ENCODE measurements at regions not wholly inside any gene's neighbourhood (a gene's known extent, or its start where the extent isn't known, plus 50 kb on each side); places are given as distances from the start of the nearest gene placed in this dataset.

GRCh38 chr2:128545085-128545484, 226.4 kb upstream of the HS6ST1 start:
- H3K4me1 ChIP-seq (ENCODE audit: insufficient read depth): no peaks in the 10 kb centered on the region
- H3K9me2 ChIP-seq (replicated peaks; ENCODE audit: insufficient read depth): no peaks in the 10 kb centered on the region
- no peaks in the 10 kb centered on the region for H3K27me3 ChIP-seq
- H3K36me3 ChIP-seq (replicated peaks; ENCODE audit: insufficient read depth, low read depth): no peaks in the 10 kb centered on the region
- no peak for DNase-seq (ENCODE audit: low spot score)
- H3K4me3 ChIP-seq: no peak overlapping the region
- H4K20me1 ChIP-seq (ENCODE audit: insufficient read depth, poor library complexity, severe bottlenecking): no peaks in the 10 kb centered on the region
- TF ChIP-seq EZH2 (IDR thresholded peaks at IDR 0.05; ENCODE audit: borderline replicate concordance) (no peak), EZH2phosphoT487 (IDR thresholded peaks at IDR 0.05; ENCODE audit: low read depth, severe bottlenecking, unreplicated experiment) (no peak), CTCF (IDR thresholded peaks at IDR 0.05; ENCODE audit: poor library complexity) (no peak)
- no peak overlapping the region for H3K27ac ChIP-seq
- no peaks in the 10 kb centered on the region for H3K9me3 ChIP-seq (ENCODE audit: low read depth)
- H2AFZ ChIP-seq: no peak overlapping the region
- H3K4me2 ChIP-seq: no peak overlapping the region
- H3K79me2 ChIP-seq: no peaks in the 10 kb centered on the region
- 95% methylated on average over 5 of the region's 5 CpGs for WGBS (ENCODE audit: low lambda C conversion rate, missing lambda C conversion rate)

- Histone ChIP-seq H3K27ac (no peak overlapping the region), H3K9me3 (ENCODE audit: low read depth) (no peaks in the 10 kb centered on the region), H3K4me2 (no peak overlapping the region), H3K36me3 (replicated peaks; ENCODE audit: insufficient read depth, low read depth) (no peaks in the 10 kb centered on the region), H3K4me1 (ENCODE audit: insufficient read depth) (no peaks in the 10 kb centered on the region), H3K79me2 (no peaks in the 10 kb centered on the region), H4K20me1 (ENCODE audit: insufficient read depth, poor library complexity, severe bottlenecking) (no peaks in the 10 kb centered on the region), H2AFZ (no peak overlapping the region), H3K4me3 (no peak overlapping the region), H3K27me3 (no peaks in the 10 kb centered on the region), H3K9me2 (replicated peaks; ENCODE audit: insufficient read depth) (no peaks in the 10 kb centered on the region)
- TF ChIP-seq EZH2 (IDR thresholded peaks at IDR 0.05; ENCODE audit: borderline replicate concordance) (no peak), CTCF (IDR thresholded peaks at IDR 0.05; ENCODE audit: poor library complexity) (no peak), EZH2phosphoT487 (IDR thresholded peaks at IDR 0.05; ENCODE audit: low read depth, severe bottlenecking, unreplicated experiment) (no peak)
- DNase-seq (ENCODE audit: low spot score): no peak
- WGBS (ENCODE audit: low lambda C conversion rate, missing lambda C conversion rate): 96% methylated on average over 7 of the region's 7 CpGs
Measured at GRCh38 chr2:128545829-128546228, 227.2 kb upstream of the HS6ST1 start.

- no peaks in the 10 kb centered on the region for H3K9me2 ChIP-seq (replicated peaks; ENCODE audit: insufficient read depth)
- H3K79me2 ChIP-seq: no peaks in the 10 kb centered on the region
- no peak overlapping the region for H3K4me2 ChIP-seq
- H3K4me1 ChIP-seq (ENCODE audit: insufficient read depth): no peaks in the 10 kb centered on the region
- no peak overlapping the region for H3K27ac ChIP-seq
- H2AFZ ChIP-seq: no peak overlapping the region
- no peak overlapping the region for H3K4me3 ChIP-seq
- WGBS (ENCODE audit: low lambda C conversion rate, missing lambda C conversion rate): 67% methylated on average over 3 of the region's 3 CpGs
- no peaks in the 10 kb centered on the region for H3K27me3 ChIP-seq
- no peak for DNase-seq (ENCODE audit: low spot score)
- H3K36me3 ChIP-seq (replicated peaks; ENCODE audit: insufficient read depth, low read depth): no peaks in the 10 kb centered on the region
- TF ChIP-seq EZH2 (IDR thresholded peaks at IDR 0.05; ENCODE audit: borderline replicate concordance) (no peak), EZH2phosphoT487 (IDR thresholded peaks at IDR 0.05; ENCODE audit: low read depth, severe bottlenecking, unreplicated experiment) (no peak), CTCF (IDR thresholded peaks at IDR 0.05; ENCODE audit: poor library complexity) (no peak)
- no peaks in the 10 kb centered on the region for H3K9me3 ChIP-seq (ENCODE audit: low read depth)
- no peaks in the 10 kb centered on the region for H4K20me1 ChIP-seq (ENCODE audit: insufficient read depth, poor library complexity, severe bottlenecking)
Measured at GRCh38 chr2:128547667-128548066, 229.0 kb upstream of the HS6ST1 start.

GRCh38 chr2:128548461-128548891, 229.8 kb upstream of the HS6ST1 start:
- no peak for DNase-seq (ENCODE audit: low spot score)
- no peaks in the 10 kb centered on the region for H3K9me3 ChIP-seq (ENCODE audit: low read depth)
- H3K79me2 ChIP-seq: no peaks in the 10 kb centered on the region
- H3K4me3 ChIP-seq: no peak overlapping the region
- H2AFZ ChIP-seq: no peak overlapping the region
- H3K27me3 ChIP-seq: no peaks in the 10 kb centered on the region
- no peaks in the 10 kb centered on the region for H3K36me3 ChIP-seq (replicated peaks; ENCODE audit: insufficient read depth, low read depth)
- no peaks in the 10 kb centered on the region for H4K20me1 ChIP-seq (ENCODE audit: insufficient read depth, poor library complexity, severe bottlenecking)
- WGBS (ENCODE audit: low lambda C conversion rate, missing lambda C conversion rate): 95% methylated on average over 9 of the region's 9 CpGs
- no peaks in the 10 kb centered on the region for H3K9me2 ChIP-seq (replicated peaks; ENCODE audit: insufficient read depth)
- no peak overlapping the region for H3K4me2 ChIP-seq
- H3K4me1 ChIP-seq (ENCODE audit: insufficient read depth): no peaks in the 10 kb centered on the region
- no peak for TF ChIP-seq EZH2phosphoT487 (IDR thresholded peaks at IDR 0.05; ENCODE audit: low read depth, severe bottlenecking, unreplicated experiment)
- no peak for TF ChIP-seq EZH2 (IDR thresholded peaks at IDR 0.05; ENCODE audit: borderline replicate concordance)
- H3K27ac ChIP-seq: no peak overlapping the region
